Hepatocyte (in vitro differentiated cells): ENCODE measurements at regions not wholly inside any gene's neighbourhood (a gene's known extent, or its start where the extent isn't known, plus 50 kb on each side); places are given as distances from the start of the nearest gene placed in this dataset.

Experiments used
- EZH2 ChIP-seq: fragments of 200-600 bp; sonication (generic); IDR thresholded peaks from 2 replicates; pipeline ENCODE4 v1.6.1; 2016; ENCODE audit warnings: antibody characterized with exemption, mild to moderate bottlenecking, borderline replicate concordance
- EZH2phosphoT487 ChIP-seq: fragments of 200-600 bp; sonication (generic); IDR thresholded peaks from one replicate; pipeline ENCODE4 v1.6.1; 2018; ENCODE audit warnings: antibody characterized with exemption, mild to moderate bottlenecking, low read depth, moderate library complexity; ENCODE audit not compliant: unreplicated experiment, severe bottlenecking
- TF ChIP-seq, protein P1 (sequence below): fragments of 200-600 bp; sonication (generic); IDR thresholded peaks from 2 replicates; pipeline ENCODE4 v1.5.1; 2016; ENCODE audit warnings: antibody characterized with exemption, mild to moderate bottlenecking; ENCODE audit not compliant: poor library complexity

DNA sequence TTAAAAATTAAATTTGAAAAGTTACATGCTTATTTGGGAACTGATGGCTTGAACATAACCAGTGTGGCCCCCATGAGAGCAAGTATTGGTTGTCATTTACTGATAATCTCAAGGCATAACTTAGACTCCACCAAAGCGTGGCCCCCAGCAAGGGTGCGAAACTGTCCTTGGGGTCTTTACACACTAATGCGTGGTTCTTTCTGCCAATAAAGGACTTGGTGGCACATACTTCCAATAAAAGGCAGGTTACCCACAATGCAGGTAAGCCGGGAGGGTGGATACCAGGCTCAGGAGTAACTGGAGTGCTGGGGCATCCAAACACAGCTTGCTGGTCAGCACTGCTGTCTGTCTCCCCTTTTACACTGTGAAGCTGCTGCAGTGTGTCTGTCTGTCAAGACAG, 278.2 kb upstream of the NCKAP5 start:
- TF ChIP-seq EZH2 (no peak), EZH2phosphoT487 (no peak)
- TF ChIP-seq, protein P1, sequence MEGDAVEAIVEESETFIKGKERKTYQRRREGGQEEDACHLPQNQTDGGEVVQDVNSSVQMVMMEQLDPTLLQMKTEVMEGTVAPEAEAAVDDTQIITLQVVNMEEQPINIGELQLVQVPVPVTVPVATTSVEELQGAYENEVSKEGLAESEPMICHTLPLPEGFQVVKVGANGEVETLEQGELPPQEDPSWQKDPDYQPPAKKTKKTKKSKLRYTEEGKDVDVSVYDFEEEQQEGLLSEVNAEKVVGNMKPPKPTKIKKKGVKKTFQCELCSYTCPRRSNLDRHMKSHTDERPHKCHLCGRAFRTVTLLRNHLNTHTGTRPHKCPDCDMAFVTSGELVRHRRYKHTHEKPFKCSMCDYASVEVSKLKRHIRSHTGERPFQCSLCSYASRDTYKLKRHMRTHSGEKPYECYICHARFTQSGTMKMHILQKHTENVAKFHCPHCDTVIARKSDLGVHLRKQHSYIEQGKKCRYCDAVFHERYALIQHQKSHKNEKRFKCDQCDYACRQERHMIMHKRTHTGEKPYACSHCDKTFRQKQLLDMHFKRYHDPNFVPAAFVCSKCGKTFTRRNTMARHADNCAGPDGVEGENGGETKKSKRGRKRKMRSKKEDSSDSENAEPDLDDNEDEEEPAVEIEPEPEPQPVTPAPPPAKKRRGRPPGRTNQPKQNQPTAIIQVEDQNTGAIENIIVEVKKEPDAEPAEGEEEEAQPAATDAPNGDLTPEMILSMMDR, result no peak
